Thyroid gland (tissue), 4 donors: ENCODE measurements at regions not wholly inside any gene's neighbourhood (a gene's known extent, or its start where the extent isn't known, plus 50 kb on each side); places are given as distances from the start of the nearest gene placed in this dataset.

Experiments used
- POLR2A ChIP-seq, 2 donors: fragments of 450-650 bp; IDR thresholded peaks; one replicate each; pipeline ENCODE4 v1.6.1; 2017; ENCODE audit warnings: antibody characterized with exemption in 2 of 2, mild to moderate bottlenecking in 2 of 2, moderate library complexity in 1 of 2
- TF ChIP-seq, protein P1 (sequence below), 6 experiments: fragments of 200-600 bp in 3 of 6; fragments of 450-650 bp in 3 of 6; sonication (generic) in 3 of 6; IDR thresholded peaks; one replicate each; pipeline ENCODE4 v1.5.1; 2016 to 2019; ENCODE audit warnings: antibody characterized with exemption in 6 of 6, mild to moderate bottlenecking in 2 of 6, inconsistent platforms in 1 of 6, moderate library complexity in 1 of 6

DNA sequence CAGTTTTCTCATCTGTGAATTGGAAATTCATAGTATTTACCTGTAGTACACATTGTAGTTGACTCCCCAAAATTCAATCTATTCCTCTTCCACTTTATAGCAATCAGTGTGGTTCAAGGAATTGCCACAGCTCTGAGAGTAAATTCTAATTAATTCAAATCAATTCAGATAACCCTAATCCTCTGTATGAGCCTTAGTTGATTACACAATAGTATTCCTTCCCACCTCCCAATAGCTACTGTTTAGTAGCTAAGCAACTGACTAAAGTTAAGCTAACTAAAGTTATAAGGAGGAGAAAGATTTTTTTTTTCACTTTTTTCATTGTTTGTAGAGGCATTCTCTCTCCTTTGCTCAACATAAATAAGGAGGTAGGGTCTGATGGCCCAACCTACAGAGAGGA, 77.5 kb downstream of the ARRDC3 start:
- TF ChIP-seq, protein P1, sequence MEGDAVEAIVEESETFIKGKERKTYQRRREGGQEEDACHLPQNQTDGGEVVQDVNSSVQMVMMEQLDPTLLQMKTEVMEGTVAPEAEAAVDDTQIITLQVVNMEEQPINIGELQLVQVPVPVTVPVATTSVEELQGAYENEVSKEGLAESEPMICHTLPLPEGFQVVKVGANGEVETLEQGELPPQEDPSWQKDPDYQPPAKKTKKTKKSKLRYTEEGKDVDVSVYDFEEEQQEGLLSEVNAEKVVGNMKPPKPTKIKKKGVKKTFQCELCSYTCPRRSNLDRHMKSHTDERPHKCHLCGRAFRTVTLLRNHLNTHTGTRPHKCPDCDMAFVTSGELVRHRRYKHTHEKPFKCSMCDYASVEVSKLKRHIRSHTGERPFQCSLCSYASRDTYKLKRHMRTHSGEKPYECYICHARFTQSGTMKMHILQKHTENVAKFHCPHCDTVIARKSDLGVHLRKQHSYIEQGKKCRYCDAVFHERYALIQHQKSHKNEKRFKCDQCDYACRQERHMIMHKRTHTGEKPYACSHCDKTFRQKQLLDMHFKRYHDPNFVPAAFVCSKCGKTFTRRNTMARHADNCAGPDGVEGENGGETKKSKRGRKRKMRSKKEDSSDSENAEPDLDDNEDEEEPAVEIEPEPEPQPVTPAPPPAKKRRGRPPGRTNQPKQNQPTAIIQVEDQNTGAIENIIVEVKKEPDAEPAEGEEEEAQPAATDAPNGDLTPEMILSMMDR (IDR thresholded peaks at IDR 0.05), result no peak
- no peak for TF ChIP-seq POLR2A (IDR thresholded peaks at IDR 0.05)
